ENCODE measurements at regions not wholly inside any gene's neighbourhood (a gene's known extent, or its start where the extent isn't known, plus 50 kb on each side); places are given as distances from the start of the nearest gene placed in this dataset.

DNA sequence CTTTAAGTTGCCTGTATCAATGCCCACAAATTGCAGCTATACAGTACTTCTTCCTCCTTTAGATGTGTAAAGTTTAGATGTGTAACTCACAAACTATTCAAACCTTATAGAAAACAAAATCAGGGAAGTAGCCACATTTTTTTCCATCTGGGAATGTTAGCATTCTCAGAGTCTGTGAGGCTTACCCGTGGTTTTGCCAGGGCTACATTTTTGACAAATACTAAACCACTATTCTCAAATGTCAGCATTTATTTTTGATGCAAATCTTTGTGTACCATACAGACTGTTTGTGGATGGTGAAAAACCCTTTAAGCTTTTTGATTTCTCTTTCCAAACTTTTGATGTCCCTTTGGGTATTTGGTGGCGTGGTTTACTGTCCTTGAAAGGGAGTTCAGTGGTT, 216.4 kb downstream of the POSTN start:
- TF ChIP-seq POLR2A (IDR thresholded peaks at IDR 0.05), result no peak
- no peak for TF ChIP-seq CTCF (IDR thresholded peaks at IDR 0.05)
